Fibroblast of mammary gland (primary cell): ENCODE measurements at regions not wholly inside any gene's neighbourhood (a gene's known extent, or its start where the extent isn't known, plus 50 kb on each side); places are given as distances from the start of the nearest gene placed in this dataset.

Experiments
- DNase-seq: peaks from one replicate; pipeline ENCODE4 v3.0.0-alpha.2; 2010; ENCODE audit warnings: low read depth
- H3K4me3 ChIP-seq: 2 replicates; pipeline ENCODE4 v1.5.1; 2011; ENCODE audit warnings: low read depth, mild to moderate bottlenecking, low read length, moderate library complexity; ENCODE audit not compliant: control insufficient read depth
- CTCF ChIP-seq: conservative IDR thresholded peaks from 2 replicates; pipeline ENCODE4 v1.5.1; 2011; ENCODE audit warnings: low read depth, low read length, inconsistent platforms; ENCODE audit not compliant: control insufficient read depth, insufficient read depth

- DNase-seq, result no peak
- TF ChIP-seq CTCF, result no peak
- no peak overlapping the region for H3K4me3 ChIP-seq
These were observed 162.4 kb upstream of the POU3F1 start for GRCh38 chr1:38208716-38209632.

- no peak for TF ChIP-seq CTCF
- H3K4me3 ChIP-seq, result no peak overlapping the region
- DNase-seq, result no peak
These were observed 161.3 kb upstream of the POU3F1 start for GRCh38 chr1:38207906-38208305.

- TF ChIP-seq CTCF, result no peak
- H3K4me3 ChIP-seq, result no peak overlapping the region
- DNase-seq, result no peak
These were observed 160.7 kb upstream of the POU3F1 start for GRCh38 chr1:38207275-38207674.

GRCh38 chr1:38204698-38205097 is 158.1 kb upstream of the POU3F1 start:
- no peak for DNase-seq
- no peak for TF ChIP-seq CTCF
- no peak overlapping the region for H3K4me3 ChIP-seq

DNA sequence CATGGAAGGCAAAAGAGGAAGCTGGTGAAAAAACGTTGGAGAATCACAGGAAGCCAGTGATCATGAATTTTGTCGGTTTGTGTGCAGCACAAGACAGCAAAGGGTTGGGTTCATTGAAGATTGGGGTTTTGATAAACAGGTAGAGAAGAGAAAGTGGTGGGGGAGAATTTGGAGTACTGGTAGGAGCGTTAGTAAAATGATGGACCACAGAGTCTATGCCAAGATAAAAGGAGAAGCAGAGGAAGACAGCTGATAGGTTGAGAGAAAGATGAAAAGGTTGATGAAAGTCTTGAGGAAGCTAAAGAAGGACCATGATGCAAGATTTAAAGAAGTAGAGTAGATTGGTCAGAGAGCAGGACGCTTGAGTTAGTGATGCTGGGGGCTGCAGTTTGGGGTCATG is 156.8 kb upstream of the POU3F1 start:
- DNase-seq, result no peak
- H3K4me3 ChIP-seq, result no peak overlapping the region
- TF ChIP-seq CTCF, result no peak

DNA sequence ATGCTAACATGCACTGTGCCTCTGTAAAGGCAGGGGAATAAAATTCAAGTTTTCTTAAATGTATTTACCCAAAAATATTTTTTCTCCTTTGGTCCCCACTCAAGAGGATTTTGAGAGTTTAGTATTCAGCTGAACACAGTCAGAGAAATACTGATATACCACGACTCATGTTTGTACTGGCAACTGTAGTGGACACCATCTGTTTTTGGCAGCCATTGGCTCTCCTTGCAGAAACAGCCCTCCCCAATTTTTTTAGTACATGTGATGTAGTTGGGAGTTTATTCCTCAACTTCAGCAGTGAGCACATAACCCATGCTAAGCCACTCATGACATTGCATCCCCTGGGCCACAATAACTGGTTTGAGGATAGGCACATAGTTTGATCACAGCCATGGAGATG is 154.8 kb upstream of the POU3F1 start:
- no peak for TF ChIP-seq CTCF
- DNase-seq, result no peak
- H3K4me3 ChIP-seq, result no peak overlapping the region
